ENCODE measurements at regions not wholly inside any gene's neighbourhood (a gene's known extent, or its start where the extent isn't known, plus 50 kb on each side); places are given as distances from the start of the nearest gene placed in this dataset.

DNA sequence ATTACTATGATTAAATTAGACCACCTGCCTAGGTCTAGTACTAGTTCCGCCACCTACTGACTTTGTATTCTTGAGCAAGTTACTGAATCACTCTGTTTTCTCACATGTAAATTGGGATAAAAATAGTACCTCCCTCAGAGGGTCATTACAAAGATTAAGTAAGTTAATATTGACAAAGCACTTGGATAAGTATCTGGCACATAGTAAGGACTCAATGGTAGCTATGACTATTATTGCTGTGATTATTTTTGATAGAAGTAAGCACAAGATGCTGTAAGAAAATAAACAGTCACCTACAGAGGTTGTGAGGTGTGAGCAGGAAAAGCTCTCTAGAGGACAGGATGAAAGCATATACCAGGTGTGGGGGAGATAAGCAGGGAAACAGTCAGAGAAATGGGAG, 173.1 kb upstream of the PAPPA start:
- H3K36me3 ChIP-seq (replicated peaks in 1 of 2; ENCODE audit: control insufficient read depth in 1 of 2, insufficient read depth in 2 of 2, low read length in 1 of 2): no peaks in the 10 kb centered on the region

DNA sequence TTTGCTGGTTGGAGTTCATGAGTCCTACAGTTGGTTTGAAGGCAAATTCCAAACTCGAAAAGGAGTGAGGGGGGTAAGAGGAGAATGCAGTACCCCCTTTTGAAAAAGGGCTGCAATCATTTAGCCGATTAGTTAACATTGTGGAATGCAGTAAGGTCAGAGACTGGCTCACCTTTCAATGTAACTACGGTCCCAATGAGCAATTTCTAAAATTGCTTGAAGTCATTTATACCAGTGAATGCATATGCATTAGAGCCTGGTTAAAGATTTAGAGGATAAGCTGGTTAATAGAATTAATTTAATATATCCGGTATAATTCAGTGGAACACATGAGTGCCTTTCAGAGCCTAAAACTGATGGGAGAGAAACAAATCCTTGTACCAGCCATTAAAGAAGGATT, 172.6 kb upstream of the PAPPA start:
- WGBS (ENCODE audit: low lambda C conversion rate): 76% methylated on average over 4 of the region's 4 CpGs
- H3K9ac ChIP-seq: no peak overlapping the region
- TF ChIP-seq RXRA (IDR thresholded peaks at IDR 0.05; ENCODE audit: borderline replicate concordance, low read depth): no peak
- TF ChIP-seq, protein P1, sequence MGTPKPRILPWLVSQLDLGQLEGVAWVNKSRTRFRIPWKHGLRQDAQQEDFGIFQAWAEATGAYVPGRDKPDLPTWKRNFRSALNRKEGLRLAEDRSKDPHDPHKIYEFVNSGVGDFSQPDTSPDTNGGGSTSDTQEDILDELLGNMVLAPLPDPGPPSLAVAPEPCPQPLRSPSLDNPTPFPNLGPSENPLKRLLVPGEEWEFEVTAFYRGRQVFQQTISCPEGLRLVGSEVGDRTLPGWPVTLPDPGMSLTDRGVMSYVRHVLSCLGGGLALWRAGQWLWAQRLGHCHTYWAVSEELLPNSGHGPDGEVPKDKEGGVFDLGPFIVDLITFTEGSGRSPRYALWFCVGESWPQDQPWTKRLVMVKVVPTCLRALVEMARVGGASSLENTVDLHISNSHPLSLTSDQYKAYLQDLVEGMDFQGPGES (IDR thresholded peaks at IDR 0.05; ENCODE audit: low read depth, low read length): no peak
- no peak for TF ChIP-seq FOXJ3 (CRISPR knock-in tag; IDR thresholded peaks at IDR 0.05)
- TF ChIP-seq, protein P2, sequence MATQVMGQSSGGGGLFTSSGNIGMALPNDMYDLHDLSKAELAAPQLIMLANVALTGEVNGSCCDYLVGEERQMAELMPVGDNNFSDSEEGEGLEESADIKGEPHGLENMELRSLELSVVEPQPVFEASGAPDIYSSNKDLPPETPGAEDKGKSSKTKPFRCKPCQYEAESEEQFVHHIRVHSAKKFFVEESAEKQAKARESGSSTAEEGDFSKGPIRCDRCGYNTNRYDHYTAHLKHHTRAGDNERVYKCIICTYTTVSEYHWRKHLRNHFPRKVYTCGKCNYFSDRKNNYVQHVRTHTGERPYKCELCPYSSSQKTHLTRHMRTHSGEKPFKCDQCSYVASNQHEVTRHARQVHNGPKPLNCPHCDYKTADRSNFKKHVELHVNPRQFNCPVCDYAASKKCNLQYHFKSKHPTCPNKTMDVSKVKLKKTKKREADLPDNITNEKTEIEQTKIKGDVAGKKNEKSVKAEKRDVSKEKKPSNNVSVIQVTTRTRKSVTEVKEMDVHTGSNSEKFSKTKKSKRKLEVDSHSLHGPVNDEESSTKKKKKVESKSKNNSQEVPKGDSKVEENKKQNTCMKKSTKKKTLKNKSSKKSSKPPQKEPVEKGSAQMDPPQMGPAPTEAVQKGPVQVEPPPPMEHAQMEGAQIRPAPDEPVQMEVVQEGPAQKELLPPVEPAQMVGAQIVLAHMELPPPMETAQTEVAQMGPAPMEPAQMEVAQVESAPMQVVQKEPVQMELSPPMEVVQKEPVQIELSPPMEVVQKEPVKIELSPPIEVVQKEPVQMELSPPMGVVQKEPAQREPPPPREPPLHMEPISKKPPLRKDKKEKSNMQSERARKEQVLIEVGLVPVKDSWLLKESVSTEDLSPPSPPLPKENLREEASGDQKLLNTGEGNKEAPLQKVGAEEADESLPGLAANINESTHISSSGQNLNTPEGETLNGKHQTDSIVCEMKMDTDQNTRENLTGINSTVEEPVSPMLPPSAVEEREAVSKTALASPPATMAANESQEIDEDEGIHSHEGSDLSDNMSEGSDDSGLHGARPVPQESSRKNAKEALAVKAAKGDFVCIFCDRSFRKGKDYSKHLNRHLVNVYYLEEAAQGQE (IDR thresholded peaks at IDR 0.05; ENCODE audit: low read depth, low read length): no peak
- no peak for TF ChIP-seq POLR2AphosphoS5 (IDR thresholded peaks at IDR 0.05; ENCODE audit: low read depth, low read length)
- TF ChIP-seq, protein P3, sequence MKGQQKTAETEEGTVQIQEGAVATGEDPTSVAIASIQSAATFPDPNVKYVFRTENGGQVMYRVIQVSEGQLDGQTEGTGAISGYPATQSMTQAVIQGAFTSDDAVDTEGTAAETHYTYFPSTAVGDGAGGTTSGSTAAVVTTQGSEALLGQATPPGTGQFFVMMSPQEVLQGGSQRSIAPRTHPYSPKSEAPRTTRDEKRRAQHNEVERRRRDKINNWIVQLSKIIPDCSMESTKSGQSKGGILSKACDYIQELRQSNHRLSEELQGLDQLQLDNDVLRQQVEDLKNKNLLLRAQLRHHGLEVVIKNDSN (IDR thresholded peaks at IDR 0.05; ENCODE audit: borderline replicate concordance, low read depth): no peak
- no peak for TF ChIP-seq NFIC (IDR thresholded peaks at IDR 0.05; ENCODE audit: borderline replicate concordance)
- no peak for TF ChIP-seq EZH2phosphoT487 (IDR thresholded peaks at IDR 0.05; ENCODE audit: borderline replicate concordance, low read depth)
- TF ChIP-seq MEF2A (IDR thresholded peaks at IDR 0.05; ENCODE audit: borderline replicate concordance, low read depth): no peak
- no peak for TF ChIP-seq GATA2 (CRISPR knock-in tag; IDR thresholded peaks at IDR 0.05)
- no peak for TF ChIP-seq EP300 (IDR thresholded peaks at IDR 0.05; ENCODE audit: borderline replicate concordance in 1 of 2, low read depth in 1 of 2, low read length in 1 of 2)
- no peak for TF ChIP-seq NRF1 (IDR thresholded peaks at IDR 0.05; ENCODE audit: low read depth, low read length)
- no peak for TF ChIP-seq TEAD4 (IDR thresholded peaks at IDR 0.05; ENCODE audit: borderline replicate concordance, insufficient read depth)
- no peak for TF ChIP-seq ELF1 (IDR thresholded peaks at IDR 0.05)

More for the DNA sequence above, 173.1 kb upstream of the PAPPA start:
- H3K79me2 ChIP-seq (ENCODE audit: insufficient read depth): no peaks in the 10 kb centered on the region
- H3K4me2 ChIP-seq: no peak overlapping the region
- no peak overlapping the region for H3K9ac ChIP-seq
- H3F3A ChIP-seq (replicated peaks; ENCODE audit: insufficient read depth): no peaks in the 10 kb centered on the region
- peaks cover 0 to 11% of the 10 kb centered on the region in 2 experiments; a peak in 1 of 4 replicates for H3K4me1 ChIP-seq (ENCODE audit: control insufficient read depth in 1 of 2, insufficient read depth in 2 of 2, low read depth in 1 of 2, low read length in 1 of 2)
- no peak overlapping the region for H2AFZ ChIP-seq (ENCODE audit: low read depth)
- no peaks in the 10 kb centered on the region for H3K9me3 ChIP-seq
- H3K27ac ChIP-seq (ENCODE audit: low read depth in 2 of 2, low read length in 1 of 2): no peak overlapping the region
- H3K4me3 ChIP-seq (ENCODE audit: low read depth in 2 of 2, low read length in 1 of 2): no peak overlapping the region
- ChIA-PET POLR2A (no interaction called here), CTCF (interaction anchor here (1.0 kb wide), 1 partner anchor 387 kb away, joined by 3 read pairs; no protein-coding TSS in a partner anchor)
- no peak for DNase-seq
- H3K9me2 ChIP-seq: no peaks in the 10 kb centered on the region
- no peaks in the 10 kb centered on the region for H3K27me3 ChIP-seq (ENCODE audit: insufficient read depth)
- whole genome bisulfite sequencing (ENCODE audit: low lambda C conversion rate): 96% methylated on average over 1 of the region's 1 CpG
- H4K20me1 ChIP-seq (ENCODE audit: insufficient read depth): no peaks in the 10 kb centered on the region
- no peak for TF ChIP-seq FOSL2 (IDR thresholded peaks at IDR 0.05; ENCODE audit: borderline replicate concordance, low read depth)
- TF ChIP-seq, protein P3 (IDR thresholded peaks at IDR 0.05; ENCODE audit: borderline replicate concordance, low read depth): no peak
- TF ChIP-seq YY1 (IDR thresholded peaks at IDR 0.05; ENCODE audit: low read depth): no peak
- no peak for TF ChIP-seq NFIC (IDR thresholded peaks at IDR 0.05; ENCODE audit: borderline replicate concordance)
- TF ChIP-seq, protein P4, sequence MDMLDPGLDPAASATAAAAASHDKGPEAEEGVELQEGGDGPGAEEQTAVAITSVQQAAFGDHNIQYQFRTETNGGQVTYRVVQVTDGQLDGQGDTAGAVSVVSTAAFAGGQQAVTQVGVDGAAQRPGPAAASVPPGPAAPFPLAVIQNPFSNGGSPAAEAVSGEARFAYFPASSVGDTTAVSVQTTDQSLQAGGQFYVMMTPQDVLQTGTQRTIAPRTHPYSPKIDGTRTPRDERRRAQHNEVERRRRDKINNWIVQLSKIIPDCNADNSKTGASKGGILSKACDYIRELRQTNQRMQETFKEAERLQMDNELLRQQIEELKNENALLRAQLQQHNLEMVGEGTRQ (IDR thresholded peaks at IDR 0.05; ENCODE audit: borderline replicate concordance, low read depth, low read length): no peak
- no peak for TF ChIP-seq SMC3 (IDR thresholded peaks at IDR 0.05; ENCODE audit: low read depth, low read length)
- no peak for TF ChIP-seq SIN3A (IDR thresholded peaks at IDR 0.05; ENCODE audit: borderline replicate concordance, low read depth, low read length)
- no peak for TF ChIP-seq POLR2AphosphoS5 (IDR thresholded peaks at IDR 0.05; ENCODE audit: low read depth, low read length)

More for the DNA sequence above, 172.6 kb upstream of the PAPPA start:
- Histone ChIP-seq H3K36me3 (replicated peaks in 1 of 2; ENCODE audit: control insufficient read depth in 1 of 2, insufficient read depth in 2 of 2, low read length in 1 of 2) (no peaks in the 10 kb centered on the region), H3K27me3 (ENCODE audit: insufficient read depth) (no peaks in the 10 kb centered on the region), H4K20me1 (ENCODE audit: insufficient read depth) (no peaks in the 10 kb centered on the region), H3K9me2 (no peaks in the 10 kb centered on the region), H2AFZ (ENCODE audit: low read depth) (no peak overlapping the region), H3K79me2 (ENCODE audit: insufficient read depth) (no peaks in the 10 kb centered on the region), H3K9me3 (no peaks in the 10 kb centered on the region), H3F3A (replicated peaks; ENCODE audit: insufficient read depth) (no peaks in the 10 kb centered on the region), H3K27ac (ENCODE audit: low read depth in 2 of 2, low read length in 1 of 2) (no peak overlapping the region), H3K4me1 (ENCODE audit: control insufficient read depth in 1 of 2, insufficient read depth in 2 of 2, low read depth in 1 of 2, low read length in 1 of 2) (peaks cover 0 to 11% of the 10 kb centered on the region in 2 experiments; a peak in 1 of 4 replicates), H3K4me2 (no peak overlapping the region), H3K4me3 (ENCODE audit: low read depth in 2 of 2, low read length in 1 of 2) (no peak overlapping the region)
- CTCF ChIA-PET: interaction anchor here (1.0 kb wide), 1 partner anchor 387 kb away, joined by 3 read pairs; no protein-coding TSS in a partner anchor
- no peak for DNase-seq
- POLR2A ChIA-PET: no interaction called here

All from SK-N-SH (cell line).